Gastroesophageal sphincter (tissue), 3 donors: ENCODE measurements at regions not wholly inside any gene's neighbourhood (a gene's known extent, or its start where the extent isn't known, plus 50 kb on each side); places are given as distances from the start of the nearest gene placed in this dataset.

Source experiments
- EP300 ChIP-seq: sonication (generic); formaldehyde crosslinking; IDR thresholded peaks from one replicate; pipeline ENCODE4 v1.6.1; 2017; ENCODE audit warnings: antibody characterized with exemption, mild to moderate bottlenecking
- POLR2A ChIP-seq, 2 donors: fragments of 450-650 bp; IDR thresholded peaks; one replicate each; pipeline ENCODE4 v1.6.1; 2017; ENCODE audit warnings: antibody characterized with exemption in 2 of 2, mild to moderate bottlenecking in 2 of 2, moderate library complexity in 1 of 2
- POLR2AphosphoS5 ChIP-seq: sonication (generic); formaldehyde crosslinking; IDR thresholded peaks from one replicate; pipeline ENCODE4 v1.6.1; 2017; ENCODE audit warnings: antibody characterized with exemption
- TF ChIP-seq, protein P1 (sequence below), 4 experiments: fragments of 200-600 bp in 2 of 4; fragments of 450-650 bp in 2 of 4; sonication (generic) in 1 of 4; IDR thresholded peaks; one replicate each; pipeline ENCODE4 v1.5.1; 2017 to 2019; ENCODE audit warnings: antibody characterized with exemption in 4 of 4, mild to moderate bottlenecking in 2 of 4, moderate library complexity in 2 of 4

DNA sequence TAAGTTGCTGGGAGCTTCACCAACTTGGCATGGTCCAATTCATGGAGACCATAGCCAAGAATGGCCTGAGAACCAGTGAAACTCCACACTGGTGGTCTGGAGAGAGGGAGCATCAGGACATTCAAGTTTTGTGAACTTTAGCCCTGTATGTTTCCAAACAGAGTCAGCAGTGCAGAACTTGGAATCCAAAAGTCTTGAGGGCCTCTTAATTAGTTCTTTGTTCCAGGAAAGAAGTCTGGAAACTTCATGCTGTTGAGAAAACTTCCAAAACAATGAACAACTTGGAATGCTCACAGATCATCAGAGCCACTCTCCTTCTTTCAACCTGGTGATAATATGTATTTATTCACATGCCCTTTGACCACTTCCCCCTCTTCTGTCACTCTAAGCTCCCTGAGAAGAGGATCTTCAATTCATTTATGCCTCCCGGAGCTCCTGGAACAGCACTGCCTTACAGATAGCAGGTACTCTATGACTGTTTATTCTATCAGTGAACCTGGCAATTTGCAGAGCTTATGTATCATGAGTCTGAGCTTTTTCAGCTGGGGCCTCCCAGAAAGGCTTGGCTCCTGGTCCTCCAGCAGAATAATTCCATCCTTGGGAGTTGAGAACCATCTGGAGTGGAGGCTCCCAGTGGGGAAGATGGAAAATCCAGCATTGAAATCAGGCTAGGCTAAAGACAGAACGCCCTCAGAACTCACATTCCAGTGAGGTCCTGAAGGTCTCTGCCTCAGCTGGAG, 191.4 kb downstream of the KTN1 start:
- no peak for TF ChIP-seq POLR2A (IDR thresholded peaks at IDR 0.05)
- TF ChIP-seq, protein P1, sequence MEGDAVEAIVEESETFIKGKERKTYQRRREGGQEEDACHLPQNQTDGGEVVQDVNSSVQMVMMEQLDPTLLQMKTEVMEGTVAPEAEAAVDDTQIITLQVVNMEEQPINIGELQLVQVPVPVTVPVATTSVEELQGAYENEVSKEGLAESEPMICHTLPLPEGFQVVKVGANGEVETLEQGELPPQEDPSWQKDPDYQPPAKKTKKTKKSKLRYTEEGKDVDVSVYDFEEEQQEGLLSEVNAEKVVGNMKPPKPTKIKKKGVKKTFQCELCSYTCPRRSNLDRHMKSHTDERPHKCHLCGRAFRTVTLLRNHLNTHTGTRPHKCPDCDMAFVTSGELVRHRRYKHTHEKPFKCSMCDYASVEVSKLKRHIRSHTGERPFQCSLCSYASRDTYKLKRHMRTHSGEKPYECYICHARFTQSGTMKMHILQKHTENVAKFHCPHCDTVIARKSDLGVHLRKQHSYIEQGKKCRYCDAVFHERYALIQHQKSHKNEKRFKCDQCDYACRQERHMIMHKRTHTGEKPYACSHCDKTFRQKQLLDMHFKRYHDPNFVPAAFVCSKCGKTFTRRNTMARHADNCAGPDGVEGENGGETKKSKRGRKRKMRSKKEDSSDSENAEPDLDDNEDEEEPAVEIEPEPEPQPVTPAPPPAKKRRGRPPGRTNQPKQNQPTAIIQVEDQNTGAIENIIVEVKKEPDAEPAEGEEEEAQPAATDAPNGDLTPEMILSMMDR (IDR thresholded peaks at IDR 0.05), result no peak
- no peak for TF ChIP-seq POLR2AphosphoS5
- TF ChIP-seq EP300, result no peak
